Fibroblast of lung (primary cell): ENCODE measurements at regions not wholly inside any gene's neighbourhood (a gene's known extent, or its start where the extent isn't known, plus 50 kb on each side); places are given as distances from the start of the nearest gene placed in this dataset.

ENCODE experiments used
- DNase-seq, 2 donors: peaks; one replicate each; pipeline versions ENCODE4 v3.0.0 to v3.0.0-alpha.2; 2010; ENCODE audit warnings: low read depth in 2 of 2
- H2AFZ ChIP-seq: 2 replicates; pipeline ENCODE4 v1.5.1; 2012; ENCODE audit warnings: low read length, control low read depth, inconsistent platforms
- H3K27ac ChIP-seq: 2 replicates; pipeline ENCODE4 v1.5.1; 2011; ENCODE audit warnings: low read length, control low read depth; ENCODE audit not compliant: insufficient read depth
- H3K27me3 ChIP-seq: 2 replicates; pipeline ENCODE4 v1.5.1; 2011; ENCODE audit warnings: mild to moderate bottlenecking, low read length; ENCODE audit not compliant: control insufficient read depth, insufficient read depth
- H3K36me3 ChIP-seq: 2 replicates; pipeline ENCODE4 v1.5.1; 2011; ENCODE audit warnings: low read length; ENCODE audit not compliant: control insufficient read depth, insufficient read depth
- H3K4me1 ChIP-seq: 2 replicates; pipeline ENCODE4 v1.5.1; 2011; ENCODE audit warnings: low read length; ENCODE audit not compliant: control insufficient read depth, insufficient read depth; ENCODE audit errors: extremely low read depth
- H3K4me2 ChIP-seq: 2 replicates; pipeline ENCODE4 v1.5.1; 2011; ENCODE audit warnings: low read length, control low read depth; ENCODE audit not compliant: insufficient read depth; ENCODE audit errors: extremely low read depth
- H3K4me3 ChIP-seq, 4 experiments: fragments of 200-600 bp in 1 of 4; sonication (generic) in 1 of 4; replicated peaks in 1 of 4; 2 replicates each; pipeline ENCODE4 v1.5.1; 2011 to 2016; ENCODE audit warnings: low read length in 4 of 4, low read depth in 3 of 4, mild to moderate bottlenecking in 3 of 4, control low read depth in 2 of 4, inconsistent platforms in 1 of 4, mixed read lengths in 1 of 4; ENCODE audit not compliant: insufficient read depth in 1 of 4; ENCODE audit errors: control extremely low read depth in 1 of 4
- H3K79me2 ChIP-seq: 2 replicates; pipeline ENCODE4 v1.5.1; 2012; ENCODE audit warnings: mild to moderate bottlenecking, low read length, inconsistent platforms; ENCODE audit not compliant: control insufficient read depth, insufficient read depth
- H3K9ac ChIP-seq: 2 replicates; pipeline ENCODE4 v1.5.1; 2011; ENCODE audit warnings: mild to moderate bottlenecking, low read length, control low read depth; ENCODE audit not compliant: insufficient read depth
- H3K9me3 ChIP-seq: 2 replicates; pipeline ENCODE4 v1.5.1; 2012; ENCODE audit warnings: low read depth, low read length; ENCODE audit not compliant: control insufficient read depth, insufficient read depth
- H4K20me1 ChIP-seq: 2 replicates; pipeline ENCODE4 v1.5.1; 2011; ENCODE audit warnings: low read length; ENCODE audit not compliant: control insufficient read depth, insufficient read depth; ENCODE audit errors: extremely low read depth
- EZH2 ChIP-seq: IDR thresholded peaks from 2 replicates; pipeline ENCODE4 v1.5.1; 2012; ENCODE audit warnings: low read length, control low read depth, mild to moderate bottlenecking; ENCODE audit errors: missing control alignments
- TF ChIP-seq, protein P1 (sequence below), 2 donors: IDR thresholded peaks in 1 of 2; conservative IDR thresholded peaks in 1 of 2; 1 replicate in 1 of 2; 2 replicates in 1 of 2; pipeline ENCODE4 v1.5.1; 2011 to 2012; ENCODE audit warnings: low read length in 2 of 2, control low read depth in 1 of 2, inconsistent platforms in 1 of 2, low read depth in 1 of 2, mild to moderate bottlenecking in 1 of 2

DNA sequence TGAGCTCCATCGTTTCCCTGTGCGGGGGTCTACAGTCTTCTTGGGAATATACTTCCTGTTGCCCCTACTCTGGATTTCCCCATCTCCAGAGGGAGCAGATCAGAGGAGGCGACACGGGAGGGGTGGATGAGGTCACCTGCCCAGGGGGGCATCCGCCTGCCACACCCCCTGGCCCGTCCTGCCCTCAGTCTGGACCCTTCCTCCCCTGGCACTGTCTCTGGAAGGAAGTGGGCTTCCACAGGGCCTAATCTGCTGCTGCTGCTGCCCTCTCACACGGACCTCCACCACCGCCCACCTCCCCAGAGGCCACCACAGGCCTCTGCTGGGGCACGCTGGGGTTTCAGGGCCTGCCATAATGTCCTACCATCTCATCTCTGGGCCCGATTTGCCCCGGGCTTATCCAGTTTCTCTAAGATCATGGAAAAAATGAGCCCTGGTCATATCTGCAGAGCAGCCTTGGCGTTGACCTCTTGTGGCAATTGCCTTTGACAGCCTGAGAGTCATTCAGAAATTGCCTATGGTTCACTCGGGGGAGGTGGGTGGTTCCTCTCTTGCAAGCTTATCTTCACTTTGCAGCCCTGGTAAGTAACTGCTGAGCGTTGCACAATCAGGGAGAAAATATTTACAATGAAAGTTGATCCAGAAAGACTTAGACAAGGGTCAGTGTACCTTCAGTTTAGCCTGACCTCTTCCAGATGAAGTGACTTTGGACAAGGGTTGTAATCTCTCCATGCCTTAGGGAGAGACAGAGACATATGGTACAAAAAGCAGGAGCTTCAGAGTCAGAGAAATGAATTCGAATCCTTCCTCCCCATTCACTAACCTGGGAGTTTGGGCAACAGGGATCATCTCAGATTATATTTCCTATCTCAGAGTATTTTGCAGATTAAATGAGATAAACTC is 252.4 kb downstream of the TOMM20 start:
- H3K27ac ChIP-seq, result no peak overlapping the region
- no peak overlapping the region for H3K9ac ChIP-seq
- TF ChIP-seq EZH2, result no peak
- TF ChIP-seq, protein P1, sequence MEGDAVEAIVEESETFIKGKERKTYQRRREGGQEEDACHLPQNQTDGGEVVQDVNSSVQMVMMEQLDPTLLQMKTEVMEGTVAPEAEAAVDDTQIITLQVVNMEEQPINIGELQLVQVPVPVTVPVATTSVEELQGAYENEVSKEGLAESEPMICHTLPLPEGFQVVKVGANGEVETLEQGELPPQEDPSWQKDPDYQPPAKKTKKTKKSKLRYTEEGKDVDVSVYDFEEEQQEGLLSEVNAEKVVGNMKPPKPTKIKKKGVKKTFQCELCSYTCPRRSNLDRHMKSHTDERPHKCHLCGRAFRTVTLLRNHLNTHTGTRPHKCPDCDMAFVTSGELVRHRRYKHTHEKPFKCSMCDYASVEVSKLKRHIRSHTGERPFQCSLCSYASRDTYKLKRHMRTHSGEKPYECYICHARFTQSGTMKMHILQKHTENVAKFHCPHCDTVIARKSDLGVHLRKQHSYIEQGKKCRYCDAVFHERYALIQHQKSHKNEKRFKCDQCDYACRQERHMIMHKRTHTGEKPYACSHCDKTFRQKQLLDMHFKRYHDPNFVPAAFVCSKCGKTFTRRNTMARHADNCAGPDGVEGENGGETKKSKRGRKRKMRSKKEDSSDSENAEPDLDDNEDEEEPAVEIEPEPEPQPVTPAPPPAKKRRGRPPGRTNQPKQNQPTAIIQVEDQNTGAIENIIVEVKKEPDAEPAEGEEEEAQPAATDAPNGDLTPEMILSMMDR (conservative IDR thresholded peaks at IDR 0.05 in 1 of 2, IDR thresholded peaks at IDR 0.05 in 1 of 2; ENCODE audit: low read depth in 1 of 2, low read length in 2 of 2), result no peak
- no peaks in the 10 kb centered on the region for H3K27me3 ChIP-seq
- no peaks in the 10 kb centered on the region for H4K20me1 ChIP-seq
- no peak overlapping the region for H2AFZ ChIP-seq
- H3K4me1 ChIP-seq, result peaks cover 2% of the 10 kb centered on the region
- H3K9me3 ChIP-seq, result no peaks in the 10 kb centered on the region
- peak; percentile 53 to 68 for DNase-seq
- no peaks in the 10 kb centered on the region for H3K79me2 ChIP-seq
- H3K36me3 ChIP-seq, result no peaks in the 10 kb centered on the region
- no peak overlapping the region for H3K4me3 ChIP-seq
- no peak overlapping the region for H3K4me2 ChIP-seq

GRCh38 chr1:234875328-234875952 is 253.2 kb downstream of the TOMM20 start:
- Histone ChIP-seq H3K9me3 (no peaks in the 10 kb centered on the region), H3K4me2 (no peak overlapping the region), H2AFZ (no peak overlapping the region), H3K9ac (no peak overlapping the region), H4K20me1 (no peaks in the 10 kb centered on the region), H3K4me3 (no peak overlapping the region), H3K36me3 (no peaks in the 10 kb centered on the region), H3K27me3 (no peaks in the 10 kb centered on the region), H3K4me1 (peaks cover 2% of the 10 kb centered on the region), H3K79me2 (no peaks in the 10 kb centered on the region), H3K27ac (no peak overlapping the region)
- TF ChIP-seq EZH2, result no peak
- TF ChIP-seq, protein P1 (conservative IDR thresholded peaks at IDR 0.05 in 1 of 2, IDR thresholded peaks at IDR 0.05 in 1 of 2; ENCODE audit: low read depth in 1 of 2, low read length in 2 of 2), result no peak
- DNase-seq, result no peak

GRCh38 chr1:234874291-234875288 is 254.0 kb downstream of the TOMM20 start:
- no peak overlapping the region for H2AFZ ChIP-seq
- TF ChIP-seq EZH2, result no peak
- TF ChIP-seq, protein P1 (conservative IDR thresholded peaks at IDR 0.05 in 1 of 2, IDR thresholded peaks at IDR 0.05 in 1 of 2; ENCODE audit: low read depth in 1 of 2, low read length in 2 of 2), result no peak
- H3K9ac ChIP-seq, result no peak overlapping the region
- DNase-seq, result no peak
- no peaks in the 10 kb centered on the region for H3K27me3 ChIP-seq
- no peak overlapping the region for H3K4me3 ChIP-seq
- peaks cover 2% of the 10 kb centered on the region for H3K4me1 ChIP-seq
- no peak overlapping the region for H3K27ac ChIP-seq
- H3K36me3 ChIP-seq, result no peaks in the 10 kb centered on the region
- no peak overlapping the region for H3K4me2 ChIP-seq
- no peaks in the 10 kb centered on the region for H4K20me1 ChIP-seq
- H3K79me2 ChIP-seq, result no peaks in the 10 kb centered on the region
- no peaks in the 10 kb centered on the region for H3K9me3 ChIP-seq
